Osteoblast (primary cell): ENCODE measurements at regions not wholly inside any gene's neighbourhood (a gene's known extent, or its start where the extent isn't known, plus 50 kb on each side); places are given as distances from the start of the nearest gene placed in this dataset.

Source experiments
- DNase-seq: peaks from one replicate; pipeline ENCODE4 v3.0.0; 2011; ENCODE audit warnings: low spot score, mixed read lengths; ENCODE audit not compliant: insufficient read length; ENCODE audit errors: missing footprints
- H2AFZ ChIP-seq: 2 replicates; pipeline ENCODE4 v1.6.0; 2011; ENCODE audit warnings: mild to moderate bottlenecking, low read length
- H3K27ac ChIP-seq: 2 replicates; pipeline ENCODE4 v1.5.1; 2011; ENCODE audit warnings: mild to moderate bottlenecking, low read depth, low read length, moderate library complexity
- H3K27me3 ChIP-seq: 2 replicates; pipeline ENCODE4 v1.6.0; 2012; ENCODE audit warnings: mild to moderate bottlenecking, control low read depth, inconsistent platforms, low read length, moderate library complexity; ENCODE audit not compliant: insufficient read depth
- H3K36me3 ChIP-seq: 2 replicates; pipeline ENCODE4 v1.5.1; 2011; ENCODE audit warnings: mild to moderate bottlenecking, low read length, control low read depth, moderate library complexity; ENCODE audit not compliant: insufficient read depth
- H3K4me1 ChIP-seq: 2 replicates; pipeline ENCODE4 v1.5.1; 2011; ENCODE audit warnings: mild to moderate bottlenecking, low read length, control low read depth, moderate library complexity; ENCODE audit not compliant: insufficient read depth
- H3K4me2 ChIP-seq: 2 replicates; pipeline ENCODE4 v1.6.0; 2011; ENCODE audit warnings: mild to moderate bottlenecking, low read length; ENCODE audit not compliant: insufficient read depth
- H3K4me3 ChIP-seq: fragments of 200-600 bp; sonication (generic); 3 replicates; pipeline ENCODE4 v1.5.1; 2012; ENCODE audit warnings: mild to moderate bottlenecking, low read length, inconsistent platforms; ENCODE audit not compliant: insufficient read depth
- H3K79me2 ChIP-seq: 2 replicates; pipeline ENCODE4 v1.6.0; 2012; ENCODE audit warnings: mild to moderate bottlenecking, low read length, control low read depth, inconsistent platforms; ENCODE audit not compliant: insufficient read depth
- H3K9me3 ChIP-seq: 2 replicates; pipeline ENCODE4 v1.5.1; 2011; ENCODE audit warnings: low read depth, low read length, control low read depth
- H4K20me1 ChIP-seq: 2 replicates; pipeline ENCODE4 v1.6.0; 2012; ENCODE audit warnings: mild to moderate bottlenecking, low read length, control low read depth; ENCODE audit not compliant: insufficient read depth
- CTCF ChIP-seq: IDR thresholded peaks from 2 replicates; pipeline ENCODE4 v1.5.1; 2011; ENCODE audit warnings: mild to moderate bottlenecking, low read depth, low read length, moderate library complexity; ENCODE audit errors: extremely low read depth

- no peak for TF ChIP-seq CTCF
- no peak for DNase-seq
- no peak overlapping the region for H2AFZ ChIP-seq
- H4K20me1 ChIP-seq = no peaks in the 10 kb centered on the region
- no peaks in the 10 kb centered on the region for H3K79me2 ChIP-seq
- no peak overlapping the region for H3K4me2 ChIP-seq
- H3K9me3 ChIP-seq = no peaks in the 10 kb centered on the region
- H3K36me3 ChIP-seq = no peaks in the 10 kb centered on the region
- no peak overlapping the region for H3K4me3 ChIP-seq
- no peaks in the 10 kb centered on the region for H3K4me1 ChIP-seq
- H3K27me3 ChIP-seq = no peaks in the 10 kb centered on the region
- H3K27ac ChIP-seq = no peak overlapping the region
Observed at GRCh38 chr18:75859533-75859932, 432.0 kb upstream of the SMIM21 start.

GRCh38 chr18:75858754-75859153, 431.3 kb upstream of the SMIM21 start:
- H3K79me2 ChIP-seq = no peaks in the 10 kb centered on the region

GRCh38 chr18:75857558-75857957, 430.1 kb upstream of the SMIM21 start:
- H3K4me2 ChIP-seq = no peak overlapping the region
- no peak overlapping the region for H3K4me3 ChIP-seq
- no peaks in the 10 kb centered on the region for H3K36me3 ChIP-seq
- no peak overlapping the region for H2AFZ ChIP-seq
- DNase-seq = no peak
- TF ChIP-seq CTCF = no peak
- H3K27me3 ChIP-seq = no peaks in the 10 kb centered on the region
- no peaks in the 10 kb centered on the region for H4K20me1 ChIP-seq
- no peak overlapping the region for H3K27ac ChIP-seq
- H3K4me1 ChIP-seq = no peaks in the 10 kb centered on the region
- no peaks in the 10 kb centered on the region for H3K9me3 ChIP-seq
- H3K79me2 ChIP-seq = no peaks in the 10 kb centered on the region

More at GRCh38 chr18:75858754-75859153, 431.3 kb upstream of the SMIM21 start:
- no peak for TF ChIP-seq CTCF
- Histone ChIP-seq H3K4me1 (no peaks in the 10 kb centered on the region), H3K9me3 (no peaks in the 10 kb centered on the region), H4K20me1 (no peaks in the 10 kb centered on the region), H3K36me3 (no peaks in the 10 kb centered on the region), H3K27ac (no peak overlapping the region), H3K4me3 (no peak overlapping the region), H3K4me2 (no peak overlapping the region), H3K27me3 (no peaks in the 10 kb centered on the region), H2AFZ (no peak overlapping the region)
- DNase-seq = no peak

GRCh38 chr18:75854808-75855207, 427.3 kb upstream of the SMIM21 start:
- Histone ChIP-seq H3K36me3 (no peaks in the 10 kb centered on the region), H2AFZ (no peak overlapping the region), H4K20me1 (no peaks in the 10 kb centered on the region), H3K4me2 (no peak overlapping the region), H3K27ac (no peak overlapping the region), H3K4me3 (no peak overlapping the region), H3K9me3 (no peaks in the 10 kb centered on the region), H3K79me2 (no peaks in the 10 kb centered on the region), H3K27me3 (no peaks in the 10 kb centered on the region), H3K4me1 (no peaks in the 10 kb centered on the region)
- TF ChIP-seq CTCF = no peak
- no peak for DNase-seq
